ENCODE measurements at regions not wholly inside any gene's neighbourhood (a gene's known extent, or its start where the extent isn't known, plus 50 kb on each side); places are given as distances from the start of the nearest gene placed in this dataset.
"Not testable (repeated sequence)": the region's sequence is repeated elsewhere in the genome, so short reads cannot be mapped to it uniquely, and the experiment has no call there.

- DNase-seq = no peak
These were observed 1346.8 kb upstream of the GJE1 start for GRCh38 chr6:140785926-140786325.

GRCh38 chr6:140784573-140784972, 1348.2 kb upstream of the GJE1 start:
- DNase-seq = no peak

- DNase-seq = not testable (repeated sequence)
These were observed 1349.2 kb upstream of the GJE1 start for GRCh38 chr6:140783504-140783903.

- DNase-seq = no peak
These were observed 1349.8 kb upstream of the GJE1 start for GRCh38 chr6:140782941-140783340.

GRCh38 chr6:140779991-140780596, 1352.6 kb upstream of the GJE1 start:
- no peak for DNase-seq

- no peak for DNase-seq
These were observed 1353.4 kb upstream of the GJE1 start for GRCh38 chr6:140779341-140779740.

- no peak for DNase-seq
These were observed 1354.9 kb upstream of the GJE1 start for GRCh38 chr6:140777780-140778179.

- no peak for DNase-seq
These were observed 1357.7 kb upstream of the GJE1 start for GRCh38 chr6:140775061-140775460.

- DNase-seq = peak; percentile 13
These were observed 1358.6 kb upstream of the GJE1 start for GRCh38 chr6:140774080-140774505.

GRCh38 chr6:140773276-140773675, 1359.4 kb upstream of the GJE1 start:
- no peak for DNase-seq

- DNase-seq = no peak
These were observed 1360.1 kb upstream of the GJE1 start for GRCh38 chr6:140772576-140772975.

GRCh38 chr6:140768133-140768532, 1364.6 kb upstream of the GJE1 start:
- DNase-seq = no peak

- DNase-seq = no peak
These were observed 1365.7 kb upstream of the GJE1 start for GRCh38 chr6:140766999-140767398.

GRCh38 chr6:140758169-140758877, 1374.4 kb upstream of the GJE1 start:
- no peak for DNase-seq

GRCh38 chr6:140752234-140752633, 1377.8 kb upstream of the CITED2 start:
- DNase-seq = no peak

GRCh38 chr6:140747114-140747513, 1372.7 kb upstream of the CITED2 start:
- no peak for DNase-seq

GRCh38 chr6:140744659-140745320, 1370.3 kb upstream of the CITED2 start:
- DNase-seq = no peak

- DNase-seq = no peak
These were observed 1361.8 kb upstream of the CITED2 start for GRCh38 chr6:140736231-140736630.

- no peak for DNase-seq
These were observed 1358.5 kb upstream of the CITED2 start for GRCh38 chr6:140732991-140733390.

GRCh38 chr6:140732155-140732554, 1357.7 kb upstream of the CITED2 start:
- no peak for DNase-seq

- DNase-seq = no peak
These were observed 1357.3 kb upstream of the CITED2 start for GRCh38 chr6:140731741-140732140.

GRCh38 chr6:140729521-140729920, 1355.1 kb upstream of the CITED2 start:
- DNase-seq = no peak

- no peak for DNase-seq
These were observed 1343.6 kb upstream of the CITED2 start for GRCh38 chr6:140718021-140718420.

- no peak for DNase-seq
These were observed 1339.0 kb upstream of the CITED2 start for GRCh38 chr6:140713495-140713894.
